GM18868 (cell line): ENCODE measurements at regions not wholly inside any gene's neighbourhood (a gene's known extent, or its start where the extent isn't known, plus 50 kb on each side); places are given as distances from the start of the nearest gene placed in this dataset.

ENCODE experiments used
- ATAC-seq: cut with Tn5 transposase; IDR thresholded peaks from one replicate; pipeline ENCODE4 v1.9.1; 2021; ENCODE audit warnings: mild to moderate bottlenecking, moderate library complexity; ENCODE audit not compliant: unreplicated experiment

GRCh38 chr4:112031712-112032328 is 113.4 kb upstream of the FAM241A start:
- peak; percentile 95 for ATAC-seq

DNA sequence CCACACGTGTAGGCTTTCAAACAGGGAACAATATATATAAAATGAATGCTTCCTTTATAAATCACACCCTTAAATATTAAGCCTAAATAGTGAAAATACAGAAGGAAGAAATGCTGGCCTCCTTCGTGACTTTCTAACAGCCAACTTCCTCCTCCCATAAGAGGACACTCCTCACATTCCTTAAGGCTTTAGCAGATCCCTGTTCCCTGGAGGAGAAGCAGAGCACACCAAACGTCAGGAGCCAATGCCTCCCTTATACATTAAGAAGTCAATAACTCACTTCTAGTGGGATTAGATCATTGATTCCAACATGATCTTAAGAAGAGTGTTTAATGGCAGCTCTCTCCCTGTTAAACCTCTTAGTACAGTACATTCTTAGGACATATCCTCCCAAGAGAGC is 108.4 kb upstream of the FAM241A start:
- no peak for ATAC-seq

GRCh38 chr4:112038861-112039260 is 106.4 kb upstream of the FAM241A start:
- ATAC-seq = no peak

DNA sequence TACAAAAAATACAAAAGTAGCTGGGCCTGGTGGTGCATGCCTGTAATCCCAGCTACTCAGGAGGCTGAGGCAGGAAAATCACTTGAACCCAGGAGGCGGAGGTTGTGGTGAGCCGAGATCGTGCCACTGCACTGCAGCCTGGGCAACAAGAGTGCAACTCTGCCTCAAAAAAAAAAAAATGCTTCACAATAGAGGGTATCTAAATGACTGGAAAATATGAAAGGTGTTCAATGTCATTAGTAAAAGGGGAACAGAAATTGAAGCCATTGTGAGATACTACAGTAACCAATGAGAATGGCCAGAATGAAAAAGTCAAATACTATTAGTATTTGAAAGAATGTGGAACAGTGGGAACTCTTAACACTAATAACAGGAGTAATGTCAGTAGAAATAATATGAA is 96.1 kb upstream of the FAM241A start:
- ATAC-seq = peak; percentile 97

DNA sequence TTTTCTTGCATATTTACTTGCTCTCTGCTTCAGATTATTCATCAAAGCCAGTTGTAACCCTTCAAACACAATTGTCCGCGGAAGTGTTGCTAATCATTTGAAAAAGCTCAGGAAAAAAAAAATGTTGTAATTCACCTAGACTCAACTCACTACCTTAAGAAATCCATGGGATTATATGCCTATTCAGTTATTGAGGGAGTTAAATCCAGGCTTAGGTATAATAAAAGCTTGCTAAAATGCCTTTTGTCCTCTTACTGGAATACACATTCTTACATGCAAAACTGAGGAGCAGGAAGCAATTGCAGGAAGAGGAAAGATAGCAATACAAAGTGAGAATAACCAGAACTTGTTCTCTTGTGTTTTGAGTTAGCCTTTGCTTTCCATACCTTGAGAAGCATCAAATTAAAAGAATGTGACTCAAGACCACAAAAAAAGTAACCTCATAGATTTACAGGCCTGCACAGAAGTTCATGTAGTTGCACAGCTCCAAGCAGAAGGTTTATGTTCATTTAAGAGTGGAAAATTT is 91.4 kb upstream of the FAM241A start:
- no peak for ATAC-seq

DNA sequence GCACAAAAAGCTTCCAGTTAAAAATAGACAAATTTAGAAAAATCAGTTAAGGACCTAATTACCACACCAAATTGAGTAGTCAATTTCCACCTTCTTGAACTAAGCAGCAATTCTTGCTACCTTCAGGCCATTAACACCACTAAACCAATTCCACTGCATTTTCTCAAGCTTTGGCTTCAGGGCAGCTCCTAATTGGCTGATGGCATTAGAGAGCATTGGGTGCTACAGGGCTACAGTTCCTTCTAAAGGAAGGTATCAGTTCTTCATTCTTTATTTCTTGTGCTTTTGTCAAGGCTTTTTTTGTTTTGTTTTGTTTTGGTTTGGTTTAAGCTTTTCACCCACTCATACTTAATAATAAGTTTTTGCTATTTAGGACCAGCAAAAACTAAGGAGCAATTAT is 90.2 kb upstream of the FAM241A start:
- no peak for ATAC-seq

GRCh38 chr4:112057470-112057869 is 87.8 kb upstream of the FAM241A start:
- no peak for ATAC-seq

DNA sequence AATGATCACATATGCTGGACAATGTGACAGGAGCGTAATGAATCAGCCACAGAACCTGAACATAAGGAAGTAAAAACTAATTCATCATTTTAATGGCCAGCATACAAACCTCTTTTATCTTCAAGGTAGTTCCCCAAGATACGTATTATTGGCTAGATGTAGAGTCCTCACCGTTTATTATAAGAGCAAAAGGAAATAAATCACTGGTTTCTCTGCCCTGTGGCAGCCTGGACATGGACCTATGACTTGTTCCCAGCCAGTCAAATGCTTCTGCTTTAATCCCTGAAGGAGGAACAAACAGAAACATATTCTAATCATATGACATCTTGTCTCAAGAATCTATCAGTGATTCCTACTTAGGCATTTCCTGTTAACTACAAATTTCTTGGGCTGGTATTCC is 86.8 kb upstream of the FAM241A start:
- ATAC-seq = no peak

- peak; percentile 60 for ATAC-seq
Observed at GRCh38 chr4:112060212-112060611, 85.0 kb upstream of the FAM241A start.

- ATAC-seq = no peak
Observed at GRCh38 chr4:112061207-112061817, 83.9 kb upstream of the FAM241A start.

- ATAC-seq = no peak
Observed at GRCh38 chr4:112063260-112063659, 82.0 kb upstream of the FAM241A start.

DNA sequence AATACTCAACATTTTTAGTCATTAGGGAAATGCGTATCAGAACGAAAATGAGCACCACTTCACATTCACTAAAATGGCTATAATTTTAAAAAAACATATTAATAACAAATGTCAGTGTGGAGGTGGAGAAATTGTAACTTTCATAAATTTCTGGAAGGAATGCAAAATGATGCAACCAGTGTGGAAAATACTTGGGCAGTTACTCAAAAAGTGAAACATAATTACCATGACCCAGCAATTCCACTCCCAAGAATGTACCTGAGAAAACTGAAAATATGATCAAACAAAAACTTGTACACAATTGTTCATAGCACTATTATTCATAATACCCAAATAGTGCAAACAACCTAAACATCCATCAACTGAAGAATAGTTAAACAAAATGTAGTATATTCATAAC is 76.1 kb upstream of the FAM241A start:
- no peak for ATAC-seq

GRCh38 chr4:112073181-112073580 is 72.1 kb upstream of the FAM241A start:
- ATAC-seq = no peak

- ATAC-seq = peak; percentile 72
Observed at GRCh38 chr4:112075129-112075753, 70.0 kb upstream of the FAM241A start.

DNA sequence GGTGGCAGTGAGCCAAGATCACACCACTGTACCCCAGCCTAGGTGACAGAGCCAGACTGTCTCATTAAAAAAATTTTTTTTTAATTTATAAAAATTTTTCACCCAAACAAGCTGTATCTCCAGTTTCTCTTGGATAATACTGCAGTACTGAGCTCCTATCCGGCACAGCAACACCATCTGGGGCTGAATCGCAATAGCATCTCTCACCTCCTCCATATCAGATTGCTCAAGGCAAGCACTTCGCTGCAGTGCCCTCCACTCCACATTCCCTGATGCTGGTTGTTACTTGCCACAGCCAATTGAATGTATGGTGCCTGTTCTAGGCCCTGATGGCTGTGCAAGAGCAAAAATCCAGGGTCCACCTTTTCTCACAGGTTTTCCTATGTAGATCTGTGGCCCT is 69.3 kb upstream of the FAM241A start:
- no peak for ATAC-seq

- ATAC-seq = peak; percentile 52
Observed at GRCh38 chr4:112076919-112077608, 68.2 kb upstream of the FAM241A start.

GRCh38 chr4:112077743-112078142 is 67.5 kb upstream of the FAM241A start:
- no peak for ATAC-seq

- ATAC-seq = no peak
Observed at GRCh38 chr4:112082954-112083586, 62.2 kb upstream of the FAM241A start.

- ATAC-seq = no peak
Observed at GRCh38 chr4:112083587-112084347, 61.5 kb upstream of the FAM241A start.
